Islet precursor cell (in vitro differentiated cells): ENCODE measurements at regions not wholly inside any gene's neighbourhood (a gene's known extent, or its start where the extent isn't known, plus 50 kb on each side); places are given as distances from the start of the nearest gene placed in this dataset.
A peak's percentile ranks its signal among the peaks of the same experiment; 100 is the strongest.
"Not testable (repeated sequence)": the region's sequence is repeated elsewhere in the genome, so short reads cannot be mapped to it uniquely, and the experiment has no call there.

Experiments used
- DNase-seq: peaks from one replicate; pipeline ENCODE4 v3.0.0-alpha.2; 2018

- DNase-seq, result no peak
These were observed 202.0 kb downstream of the UBE3A start for GRCh38 chr15:25236861-25237155.

GRCh38 chr15:25237291-25237978 lies 201.4 kb downstream of the UBE3A start:
- no peak for DNase-seq

- no peak for DNase-seq
These were observed 200.7 kb downstream of the UBE3A start for GRCh38 chr15:25238126-25238525.

DNA sequence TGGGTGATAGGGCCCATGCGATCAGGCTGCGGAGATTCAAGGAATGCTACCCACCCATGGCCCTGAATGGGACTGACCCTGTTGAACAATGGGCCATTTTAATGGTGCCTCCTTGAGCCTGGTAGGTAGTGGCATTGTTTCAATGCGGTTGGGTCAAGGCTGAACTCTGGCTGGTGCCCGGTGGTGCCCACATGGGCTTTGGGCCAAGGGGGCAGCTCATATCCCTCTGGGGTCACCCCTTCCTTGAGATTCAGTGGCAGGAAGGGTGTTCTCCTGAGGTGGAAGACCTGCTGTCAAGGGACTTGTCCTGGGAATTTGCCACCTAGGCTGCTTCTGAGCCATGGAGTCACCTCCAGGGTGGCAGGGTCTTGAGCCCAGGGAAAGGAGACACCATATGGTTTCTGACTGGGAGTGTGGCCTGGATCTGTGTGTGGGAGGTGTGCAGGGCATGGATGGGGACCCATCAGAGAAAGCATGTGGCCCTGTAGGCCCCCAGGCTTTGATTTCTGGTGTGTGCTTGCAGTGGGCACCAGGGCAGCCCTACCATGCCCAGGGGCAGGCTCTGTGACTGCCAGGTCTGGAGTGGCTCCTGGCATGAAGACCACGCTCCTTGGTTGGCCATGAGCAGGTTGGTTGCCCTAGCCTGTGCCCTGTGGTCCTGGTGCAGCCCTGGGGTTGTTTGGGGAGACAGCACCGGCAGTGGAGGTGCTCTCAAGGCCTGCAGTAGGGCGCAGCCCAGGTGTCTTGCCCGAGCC lies 199.9 kb downstream of the UBE3A start:
- no peak for DNase-seq

GRCh38 chr15:25239471-25240345 lies 199.1 kb downstream of the UBE3A start:
- DNase-seq, result no peak

DNA sequence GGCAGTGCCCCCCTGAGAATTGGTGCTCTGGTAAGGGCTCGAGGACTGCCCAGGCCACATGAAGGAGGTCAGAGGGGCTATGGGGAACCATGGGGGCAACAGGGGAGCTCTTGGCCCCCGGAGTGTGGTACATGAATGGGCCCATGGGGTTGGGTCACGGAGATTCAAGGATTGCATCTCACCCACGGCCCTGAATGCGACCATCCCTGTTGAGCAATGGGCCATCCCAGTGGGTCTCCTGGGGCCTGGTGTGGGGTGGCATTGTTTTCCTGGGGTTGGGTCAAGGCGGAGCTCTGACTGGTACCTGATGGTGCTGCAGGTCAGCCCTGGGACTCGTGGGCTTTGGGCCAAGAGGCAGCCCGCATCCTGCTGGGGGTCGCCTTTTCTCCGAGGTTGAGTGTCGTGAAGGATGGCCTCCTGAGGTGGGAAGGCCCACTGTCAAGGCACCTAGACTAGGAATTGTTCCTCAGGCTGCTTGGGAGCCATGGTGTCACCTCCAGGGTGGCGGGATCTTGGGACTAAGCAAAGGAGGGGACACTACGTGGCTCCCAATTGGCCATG lies 198.3 kb downstream of the UBE3A start:
- DNase-seq, result no peak

DNA sequence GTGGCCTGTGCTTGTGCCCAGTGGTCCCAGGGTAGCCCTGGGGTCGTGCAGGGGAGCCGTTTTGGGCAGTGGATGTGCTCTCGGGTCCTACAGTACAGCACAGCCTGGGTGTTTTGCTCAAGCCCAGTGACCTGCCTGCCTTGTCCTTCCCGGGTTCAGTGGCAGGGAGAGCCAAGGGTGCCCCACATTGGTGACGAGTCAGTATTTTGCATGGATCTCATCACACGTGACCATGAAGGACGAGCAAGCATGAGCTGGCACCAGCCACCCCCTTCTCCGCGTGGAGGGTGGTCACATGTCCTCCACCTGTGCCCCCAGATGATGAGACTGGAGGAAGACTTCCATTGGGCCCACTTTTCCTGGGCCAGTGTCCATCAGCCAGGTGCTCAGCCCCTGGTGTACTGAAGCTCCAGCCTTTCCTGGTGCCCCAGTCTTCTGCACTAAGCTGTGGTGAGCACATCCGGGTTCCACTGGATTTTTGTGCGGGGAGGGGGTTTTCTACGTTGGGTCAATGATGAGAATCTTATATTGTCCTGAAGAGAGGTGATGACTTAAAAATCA lies 197.5 kb downstream of the UBE3A start:
- DNase-seq, result no peak

DNA sequence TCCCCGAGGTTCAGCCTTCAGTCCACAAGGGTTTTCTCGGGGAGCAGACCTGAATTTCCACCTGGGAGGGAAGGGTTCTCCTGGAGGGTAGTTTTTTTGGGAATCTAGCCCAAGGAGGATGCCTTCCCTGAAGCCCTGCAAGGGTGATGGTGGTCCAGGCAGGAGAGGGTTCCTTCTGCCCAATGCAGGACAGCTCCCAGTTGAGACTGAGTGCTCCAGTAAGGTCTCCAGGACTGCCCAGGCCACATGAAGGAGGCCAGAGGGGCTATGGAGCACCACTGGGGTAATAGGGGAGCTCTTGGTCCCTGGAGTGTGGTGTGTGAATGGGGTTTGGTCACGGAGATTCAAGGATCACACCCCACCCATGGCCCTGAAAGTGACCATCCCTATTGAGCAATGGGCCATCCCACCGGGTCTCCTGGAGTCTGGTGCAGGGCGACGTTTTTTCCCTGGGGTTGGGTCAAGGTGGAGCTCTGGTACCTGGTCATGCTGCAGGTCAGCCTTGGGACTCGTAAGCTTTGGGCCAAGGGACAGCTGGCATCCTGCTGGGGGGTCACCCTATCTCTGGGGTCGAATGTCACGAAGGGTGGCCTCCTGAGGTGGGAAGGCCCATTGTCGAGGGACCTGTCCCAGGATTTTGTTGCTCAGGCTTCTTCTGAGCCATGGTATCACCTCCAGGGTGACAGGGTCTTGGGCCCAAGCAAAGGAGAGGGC lies 196.5 kb downstream of the UBE3A start:
- DNase-seq, result peak; percentile 18

DNA sequence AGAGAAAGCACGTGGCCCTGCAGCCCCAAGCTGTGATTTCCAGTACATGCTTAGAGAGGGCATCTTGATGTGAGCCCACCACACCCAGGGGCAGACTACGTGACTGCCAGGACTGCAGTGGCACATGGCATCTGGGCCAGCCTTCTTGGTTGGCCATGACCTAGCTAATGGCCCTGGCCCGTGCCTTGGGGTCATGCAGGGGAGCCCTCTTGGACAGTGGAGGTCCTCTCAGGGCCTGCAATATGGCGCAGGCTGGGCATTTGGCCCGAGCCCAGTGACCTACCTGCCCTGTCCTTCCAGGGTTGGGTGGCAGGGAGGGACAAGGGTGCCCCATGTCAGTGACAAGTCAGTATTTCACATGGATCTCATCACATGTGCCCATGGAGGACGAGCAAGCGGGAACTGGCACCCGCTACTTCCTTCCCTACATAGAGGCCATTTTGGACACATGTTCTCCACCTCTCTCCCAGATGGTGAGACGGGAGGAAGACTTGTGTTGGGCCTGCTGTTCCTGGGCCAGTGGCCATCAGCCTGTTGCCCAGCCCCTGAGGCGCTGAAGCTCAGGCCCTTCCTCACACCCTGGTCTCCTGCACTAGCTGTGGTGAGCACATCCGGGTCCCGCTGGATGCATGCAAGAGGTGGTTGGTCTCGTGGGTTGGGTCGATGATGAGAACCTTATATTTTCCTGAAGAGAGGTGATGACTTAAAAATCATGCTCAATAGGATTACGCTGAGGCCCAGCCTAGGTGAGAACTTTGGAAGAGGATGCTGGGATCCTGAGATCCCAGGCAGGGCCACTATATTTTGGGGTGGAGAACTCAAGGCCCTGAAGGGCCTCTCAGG lies 195.6 kb downstream of the UBE3A start:
- peak; percentile 13 for DNase-seq

- DNase-seq, result peak; percentile 24
These were observed 195.1 kb downstream of the UBE3A start for GRCh38 chr15:25243800-25244097.

GRCh38 chr15:25244731-25245585 lies 193.9 kb downstream of the UBE3A start:
- DNase-seq, result peak; percentile 24

GRCh38 chr15:25245801-25246622 lies 192.8 kb downstream of the UBE3A start:
- peak; percentile 37 for DNase-seq

GRCh38 chr15:25246641-25247406 lies 192.0 kb downstream of the UBE3A start:
- peak; percentile 22 for DNase-seq

- no peak for DNase-seq
These were observed 191.3 kb downstream of the UBE3A start for GRCh38 chr15:25247407-25248038.

DNA sequence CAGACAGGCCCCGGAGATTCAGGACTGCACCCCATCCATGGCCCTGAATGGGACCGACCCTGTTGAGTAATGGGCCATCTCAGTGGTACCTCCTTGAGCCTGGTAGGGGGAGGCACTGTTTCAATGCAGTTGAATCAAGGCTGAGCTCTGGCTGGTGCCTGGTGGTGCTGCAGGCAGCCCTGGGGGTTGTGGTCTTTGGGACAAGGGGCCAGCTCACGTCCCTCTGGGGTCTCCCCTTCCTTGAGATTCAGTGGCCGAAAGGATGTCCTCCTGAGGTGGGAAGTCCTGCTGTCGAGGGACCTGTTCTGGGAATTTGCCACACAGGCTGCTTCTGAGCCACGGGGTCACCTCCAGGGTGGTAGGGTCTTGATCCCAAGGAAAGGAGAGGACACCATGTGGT lies 190.7 kb downstream of the UBE3A start:
- DNase-seq, result not testable (repeated sequence)

DNA sequence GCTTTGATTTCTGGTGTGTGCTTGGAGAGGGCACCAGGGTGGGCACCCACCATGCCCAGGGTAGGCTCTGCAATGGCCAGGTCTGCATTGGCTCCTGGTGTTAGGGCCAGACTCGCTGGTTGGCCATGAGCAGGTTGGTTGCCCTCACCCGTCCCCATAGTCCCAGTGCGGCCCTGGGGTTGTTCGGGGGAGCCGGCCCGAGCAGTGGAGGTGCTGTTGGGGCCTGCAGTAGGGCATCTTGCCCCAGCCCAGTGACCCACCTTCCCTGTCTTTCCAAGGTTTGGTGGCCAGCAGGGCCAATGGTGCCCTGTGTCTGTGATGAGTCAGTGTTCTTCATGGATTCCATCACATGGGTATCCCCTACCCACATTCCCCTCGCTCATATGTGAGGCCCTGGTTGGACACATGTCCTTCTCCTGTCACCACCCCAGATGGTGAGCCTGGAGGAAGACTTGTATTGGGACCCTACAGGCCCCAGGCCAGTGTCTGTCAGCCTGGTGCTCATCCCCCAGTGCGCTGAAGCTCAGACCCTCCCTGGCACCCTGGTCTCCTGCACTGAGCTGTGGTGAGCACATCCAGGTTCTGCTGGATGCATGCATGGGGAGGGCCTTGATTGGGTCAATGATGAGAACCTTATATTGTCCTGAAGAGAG lies 190.1 kb downstream of the UBE3A start:
- DNase-seq, result peak; percentile 46

DNA sequence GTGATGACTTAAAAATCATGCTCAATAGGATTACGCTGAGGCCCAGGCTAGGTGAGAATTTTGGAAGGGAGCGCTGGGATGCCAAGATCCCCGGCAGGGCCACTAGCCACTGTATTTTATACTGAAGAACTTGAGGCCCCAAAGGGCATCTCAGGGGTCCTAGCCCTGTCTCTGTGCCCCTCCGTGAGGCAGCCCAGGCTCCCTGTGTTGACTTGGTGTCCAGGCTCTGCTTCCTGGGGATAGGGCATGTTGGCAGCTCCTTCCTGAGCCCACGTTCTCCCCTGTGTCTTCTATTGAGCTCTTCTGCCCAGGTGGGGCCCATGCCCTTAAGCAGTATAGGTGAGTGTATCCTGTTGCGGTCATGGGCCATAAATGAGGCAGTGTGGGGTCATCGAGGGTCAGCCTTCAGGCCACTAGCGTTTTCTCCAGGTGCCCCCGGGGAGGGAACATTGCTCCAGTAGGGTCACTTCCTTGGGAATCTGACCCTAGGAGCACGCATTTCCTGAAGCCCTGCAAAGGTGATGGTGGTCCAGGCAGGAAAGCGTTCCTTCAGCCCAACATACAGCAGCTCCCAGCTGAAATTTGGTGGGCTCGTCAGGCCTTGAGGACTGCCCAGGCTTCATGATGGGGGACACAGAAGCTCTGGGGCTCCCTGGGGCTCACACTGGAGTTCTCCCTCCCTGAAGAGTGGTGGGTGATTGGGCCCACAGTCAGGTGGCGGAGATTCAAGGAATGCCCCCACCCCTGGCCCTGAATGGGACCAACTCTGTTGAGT lies 189.4 kb downstream of the UBE3A start:
- DNase-seq, result peak; percentile 28
